Esophagus squamous epithelium (tissue), 4 donors: ENCODE measurements at regions not wholly inside any gene's neighbourhood (a gene's known extent, or its start where the extent isn't known, plus 50 kb on each side); places are given as distances from the start of the nearest gene placed in this dataset.

ENCODE experiments used
- POLR2A ChIP-seq, 4 donors: fragments of 450-650 bp; IDR thresholded peaks; one replicate each; pipeline ENCODE4 v1.6.1; 2017; ENCODE audit warnings: antibody characterized with exemption in 4 of 4, mild to moderate bottlenecking in 4 of 4, moderate library complexity in 3 of 4
- TF ChIP-seq, protein P1 (sequence below), 6 experiments: fragments of 450-650 bp in 4 of 6; fragments of 200-600 bp in 2 of 6; sonication (generic) in 2 of 6; IDR thresholded peaks; one replicate each; pipeline ENCODE4 v1.5.1; 2016 to 2019; ENCODE audit warnings: antibody characterized with exemption in 6 of 6, mild to moderate bottlenecking in 4 of 6, moderate library complexity in 4 of 6

DNA sequence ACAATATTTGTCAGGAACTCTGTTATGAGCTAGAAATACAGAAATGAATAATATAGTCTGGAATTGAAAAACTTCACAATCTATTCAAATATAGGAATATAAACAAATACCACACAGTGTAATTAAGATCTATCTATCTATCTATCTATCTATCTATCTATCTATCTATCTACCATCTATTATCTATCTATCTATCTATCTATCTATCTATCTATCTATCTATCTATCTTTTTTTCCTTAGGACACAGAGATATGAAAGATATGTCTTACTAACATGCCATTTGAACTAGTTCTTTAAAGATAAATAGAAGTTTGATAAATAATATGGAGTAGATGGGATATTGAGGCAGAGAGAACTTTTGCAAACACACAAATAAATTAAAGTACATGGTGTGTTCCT lies 357.8 kb downstream of the PARP8 start:
- TF ChIP-seq, protein P1, sequence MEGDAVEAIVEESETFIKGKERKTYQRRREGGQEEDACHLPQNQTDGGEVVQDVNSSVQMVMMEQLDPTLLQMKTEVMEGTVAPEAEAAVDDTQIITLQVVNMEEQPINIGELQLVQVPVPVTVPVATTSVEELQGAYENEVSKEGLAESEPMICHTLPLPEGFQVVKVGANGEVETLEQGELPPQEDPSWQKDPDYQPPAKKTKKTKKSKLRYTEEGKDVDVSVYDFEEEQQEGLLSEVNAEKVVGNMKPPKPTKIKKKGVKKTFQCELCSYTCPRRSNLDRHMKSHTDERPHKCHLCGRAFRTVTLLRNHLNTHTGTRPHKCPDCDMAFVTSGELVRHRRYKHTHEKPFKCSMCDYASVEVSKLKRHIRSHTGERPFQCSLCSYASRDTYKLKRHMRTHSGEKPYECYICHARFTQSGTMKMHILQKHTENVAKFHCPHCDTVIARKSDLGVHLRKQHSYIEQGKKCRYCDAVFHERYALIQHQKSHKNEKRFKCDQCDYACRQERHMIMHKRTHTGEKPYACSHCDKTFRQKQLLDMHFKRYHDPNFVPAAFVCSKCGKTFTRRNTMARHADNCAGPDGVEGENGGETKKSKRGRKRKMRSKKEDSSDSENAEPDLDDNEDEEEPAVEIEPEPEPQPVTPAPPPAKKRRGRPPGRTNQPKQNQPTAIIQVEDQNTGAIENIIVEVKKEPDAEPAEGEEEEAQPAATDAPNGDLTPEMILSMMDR (IDR thresholded peaks at IDR 0.05) = no peak
- TF ChIP-seq POLR2A (IDR thresholded peaks at IDR 0.05) = no peak
